DMS 273 (cell line): ENCODE measurements at regions not wholly inside any gene's neighbourhood (a gene's known extent, or its start where the extent isn't known, plus 50 kb on each side); places are given as distances from the start of the nearest gene placed in this dataset.

Source experiments
- DNase-seq: peaks from one replicate; lab custom pipeline; 2025; ENCODE audit not compliant: unreplicated experiment; lab: John Stamatoyannopoulos, UW

GRCh38 chr1:99566290-99567021, 79.5 kb upstream of the PALMD start:
- no peak for DNase-seq

GRCh38 chr1:99570486-99571089, 75.3 kb upstream of the PALMD start:
- peak; percentile 58 for DNase-seq

- no peak for DNase-seq
Measured at GRCh38 chr1:99571092-99571734, 74.7 kb upstream of the PALMD start.

DNA sequence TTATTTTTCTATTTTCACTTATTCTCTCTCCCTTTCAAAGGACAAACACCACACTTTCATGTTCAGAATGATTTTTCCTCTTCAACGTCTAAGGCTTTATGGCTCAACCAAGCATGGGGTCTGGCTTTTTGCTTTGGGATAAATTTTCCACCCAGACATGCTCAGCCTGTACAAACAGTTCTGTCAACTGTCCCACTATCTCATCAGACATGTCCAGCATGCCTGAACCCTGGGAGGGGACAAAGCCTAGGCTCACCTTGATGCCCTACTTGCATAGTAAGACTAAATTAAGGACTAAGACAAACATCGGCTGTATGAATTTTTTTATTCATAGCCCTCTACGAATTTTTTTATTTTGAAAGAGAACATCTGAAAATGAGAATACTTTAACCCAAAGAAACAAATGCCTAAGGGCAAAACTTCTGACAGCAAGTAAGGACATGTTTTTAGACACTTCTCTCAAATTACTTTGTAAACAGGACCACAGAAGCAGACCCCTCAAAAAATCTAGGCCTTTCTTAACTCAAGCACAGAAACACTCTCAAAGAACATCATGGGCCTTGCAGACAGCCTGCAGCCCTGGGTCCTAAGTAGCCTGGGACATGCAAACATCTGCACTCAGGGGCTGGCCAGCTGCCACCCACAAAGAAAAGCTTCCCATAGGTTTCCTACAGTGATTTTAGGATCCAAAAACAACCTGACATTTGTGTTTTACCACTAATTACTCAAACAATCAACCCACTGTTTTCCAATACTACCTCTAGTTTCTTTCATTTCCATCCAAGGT, 72.3 kb upstream of the PALMD start:
- peak; percentile 70 for DNase-seq

GRCh38 chr1:99577313-99577712, 68.6 kb upstream of the PALMD start:
- peak; percentile 74 for DNase-seq

- no peak for DNase-seq
Measured at GRCh38 chr1:99579691-99580172, 66.2 kb upstream of the PALMD start.

DNA sequence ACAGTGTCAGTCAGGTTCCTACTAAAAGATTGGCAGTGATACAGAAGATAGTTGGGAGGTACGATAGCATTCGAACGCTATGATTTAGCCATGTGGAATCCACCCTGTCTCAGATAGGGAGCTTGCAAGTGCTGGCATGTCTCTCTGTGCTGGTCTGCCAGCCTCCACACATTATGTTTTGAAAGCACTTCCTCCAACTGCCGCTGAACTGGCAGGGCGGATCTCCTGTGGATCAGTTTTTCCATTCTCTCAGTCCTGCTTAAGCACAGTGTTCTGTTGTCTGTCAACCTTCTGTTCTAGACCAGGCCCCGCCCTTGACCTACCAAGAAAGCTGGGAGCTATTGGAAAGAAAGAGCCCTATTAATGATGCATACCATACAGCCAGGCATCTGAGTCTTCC, 65.5 kb upstream of the PALMD start:
- DNase-seq = peak; percentile 72

GRCh38 chr1:99587008-99587407, 58.9 kb upstream of the PALMD start:
- DNase-seq = no peak

- DNase-seq = no peak
Measured at GRCh38 chr1:99589186-99589636, 56.7 kb upstream of the PALMD start.

DNA sequence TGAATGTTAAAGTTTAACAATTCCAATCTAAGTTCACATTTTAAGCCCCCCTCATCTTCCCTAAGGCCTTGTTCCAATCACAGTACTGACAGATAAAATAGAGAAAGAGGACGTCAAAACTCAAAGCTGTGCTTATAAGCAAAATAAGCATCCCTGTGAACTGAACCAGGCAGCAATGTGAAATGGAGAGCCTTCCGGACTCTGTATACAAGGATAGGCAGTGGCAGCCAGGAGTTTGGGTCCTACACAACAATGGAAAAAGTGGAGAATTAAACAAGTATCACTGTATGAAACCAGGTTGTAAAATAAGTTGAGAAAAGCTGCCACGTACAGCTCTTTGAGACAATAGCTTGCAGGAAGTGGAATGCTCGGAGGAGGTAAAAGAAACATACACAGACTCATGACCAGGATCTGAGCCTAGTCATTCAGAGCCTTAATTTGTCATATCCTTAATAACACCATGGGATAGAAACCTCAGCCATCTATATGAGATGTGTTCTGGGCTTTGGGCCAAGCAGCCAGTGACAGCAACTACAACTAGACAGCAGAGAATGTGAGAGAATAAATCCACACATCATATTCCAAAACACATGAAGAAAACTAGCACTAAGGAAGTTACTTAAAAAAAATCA, 55.2 kb upstream of the PALMD start:
- no peak for DNase-seq

GRCh38 chr1:99591886-99592285, 54.0 kb upstream of the PALMD start:
- no peak for DNase-seq

DNA sequence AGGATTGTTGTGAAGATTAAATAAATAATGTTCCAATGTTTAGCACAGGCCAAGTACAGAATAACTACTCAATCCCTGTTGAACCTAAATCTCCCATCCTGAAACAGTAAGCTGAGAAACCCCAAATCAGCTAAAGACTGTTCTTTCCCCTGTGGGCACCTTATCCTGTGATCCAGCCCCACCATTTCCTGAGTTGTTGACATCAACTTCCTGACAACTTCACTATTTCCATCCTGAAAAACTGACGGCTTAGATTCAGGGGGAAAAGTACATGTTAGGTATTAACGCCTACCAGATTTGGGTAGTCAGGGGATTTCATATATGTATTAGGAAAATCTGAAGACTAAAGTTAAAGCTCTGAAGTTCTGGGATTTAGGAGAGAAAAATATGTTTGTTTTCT, 51.7 kb upstream of the PALMD start:
- no peak for DNase-seq

DNA sequence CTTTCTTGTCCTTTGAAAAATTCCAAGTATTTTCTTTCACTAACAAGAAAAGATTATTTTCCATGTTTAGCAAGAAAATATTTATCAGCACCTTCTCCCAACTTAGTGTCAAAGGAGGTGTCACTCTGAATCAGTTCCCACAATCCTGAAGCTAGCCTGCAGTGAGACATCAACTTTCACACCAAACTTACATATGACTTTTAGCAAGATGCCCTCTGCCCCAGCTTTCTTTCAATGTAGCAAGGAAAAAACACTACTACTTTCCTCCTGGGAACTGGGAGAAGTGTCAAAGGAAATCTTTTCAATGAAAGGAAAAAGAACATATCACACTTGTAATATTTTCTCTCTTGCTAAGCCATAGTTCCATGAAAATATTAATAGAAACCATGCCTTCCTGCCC, 50.9 kb upstream of the PALMD start:
- no peak for DNase-seq

GRCh38 chr1:99595441-99595840, 50.5 kb upstream of the PALMD start:
- DNase-seq = no peak
